ENCODE measurements at regions not wholly inside any gene's neighbourhood (a gene's known extent, or its start where the extent isn't known, plus 50 kb on each side); places are given as distances from the start of the nearest gene placed in this dataset.

GRCh38 chr7:126157391-126157790, 1095.3 kb downstream of the GRM8 start:
- Histone ChIP-seq H3K4me2 (ENCODE audit: low read length) (no peak overlapping the region), H3K4me3 (ENCODE audit: low read depth, low read length, poor library complexity, severe bottlenecking) (no peak overlapping the region), H3K36me3 (ENCODE audit: insufficient read depth, low read length) (no peaks in the 10 kb centered on the region), H3K9me3 (ENCODE audit: low read length) (no peaks in the 10 kb centered on the region), H2AFZ (ENCODE audit: low read length) (no peak overlapping the region), H3K9me2 (ENCODE audit: low read depth, low read length) (no peaks in the 10 kb centered on the region), H3K27ac (ENCODE audit: low read depth, low read length, poor library complexity, severe bottlenecking) (no peak overlapping the region), H4K20me1 (ENCODE audit: insufficient read depth, low read length) (no peaks in the 10 kb centered on the region), H3K27me3 (ENCODE audit: insufficient read depth, low read length) (no peaks in the 10 kb centered on the region), H3F3A (ENCODE audit: insufficient read depth, low read length) (no peaks in the 10 kb centered on the region), H3K79me2 (ENCODE audit: insufficient read depth, low read length) (no peaks in the 10 kb centered on the region), H3K9ac (ENCODE audit: low read length) (no peak overlapping the region), H3K4me1 (ENCODE audit: insufficient read depth, low read length, severe bottlenecking) (no peaks in the 10 kb centered on the region)
- TF ChIP-seq EZH2 (IDR thresholded peaks at IDR 0.05; ENCODE audit: borderline replicate concordance, low read length) (no peak), CTCF (IDR thresholded peaks at IDR 0.05; ENCODE audit: low read length) (no peak)

GRCh38 chr7:126150278-126150958, 1102.3 kb downstream of the GRM8 start:
- no peak overlapping the region for H2AFZ ChIP-seq (ENCODE audit: low read length)
- H3K4me3 ChIP-seq (ENCODE audit: low read depth, low read length, poor library complexity, severe bottlenecking) = no peak overlapping the region
- H3F3A ChIP-seq (ENCODE audit: insufficient read depth, low read length) = no peaks in the 10 kb centered on the region
- H4K20me1 ChIP-seq (ENCODE audit: insufficient read depth, low read length) = no peaks in the 10 kb centered on the region
- H3K79me2 ChIP-seq (ENCODE audit: insufficient read depth, low read length) = no peaks in the 10 kb centered on the region
- H3K9me3 ChIP-seq (ENCODE audit: low read length) = no peaks in the 10 kb centered on the region
- H3K27ac ChIP-seq (ENCODE audit: low read depth, low read length, poor library complexity, severe bottlenecking) = no peak overlapping the region
- H3K4me1 ChIP-seq (ENCODE audit: insufficient read depth, low read length, severe bottlenecking) = no peaks in the 10 kb centered on the region
- H3K27me3 ChIP-seq (ENCODE audit: insufficient read depth, low read length) = no peaks in the 10 kb centered on the region
- no peak overlapping the region for H3K4me2 ChIP-seq (ENCODE audit: low read length)
- no peak for TF ChIP-seq CTCF (IDR thresholded peaks at IDR 0.05; ENCODE audit: low read length)
- no peak for TF ChIP-seq EZH2 (IDR thresholded peaks at IDR 0.05; ENCODE audit: borderline replicate concordance, low read length)
- no peak overlapping the region for H3K9ac ChIP-seq (ENCODE audit: low read length)
- no peaks in the 10 kb centered on the region for H3K36me3 ChIP-seq (ENCODE audit: insufficient read depth, low read length)
- no peaks in the 10 kb centered on the region for H3K9me2 ChIP-seq (ENCODE audit: low read depth, low read length)

- Histone ChIP-seq H3K9ac (ENCODE audit: low read length) (no peak overlapping the region), H3K27me3 (ENCODE audit: insufficient read depth, low read length) (no peaks in the 10 kb centered on the region), H3K4me3 (ENCODE audit: low read depth, low read length, poor library complexity, severe bottlenecking) (no peak overlapping the region), H4K20me1 (ENCODE audit: insufficient read depth, low read length) (no peaks in the 10 kb centered on the region), H2AFZ (ENCODE audit: low read length) (no peak overlapping the region), H3K9me2 (ENCODE audit: low read depth, low read length) (no peaks in the 10 kb centered on the region; the same call in 1 of the 2 replicates), H3K9me3 (ENCODE audit: low read length) (no peaks in the 10 kb centered on the region), H3K36me3 (ENCODE audit: insufficient read depth, low read length) (no peaks in the 10 kb centered on the region), H3K27ac (ENCODE audit: low read depth, low read length, poor library complexity, severe bottlenecking) (no peak overlapping the region), H3K79me2 (ENCODE audit: insufficient read depth, low read length) (no peaks in the 10 kb centered on the region), H3K4me2 (ENCODE audit: low read length) (no peak overlapping the region), H3F3A (ENCODE audit: insufficient read depth, low read length) (no peaks in the 10 kb centered on the region; the same call in 1 of the 2 replicates), H3K4me1 (ENCODE audit: insufficient read depth, low read length, severe bottlenecking) (no peaks in the 10 kb centered on the region)
- TF ChIP-seq CTCF (IDR thresholded peaks at IDR 0.05; ENCODE audit: low read length) (no peak), EZH2 (IDR thresholded peaks at IDR 0.05; ENCODE audit: borderline replicate concordance, low read length) (no peak)
Measured at GRCh38 chr7:126140858-126141466, 1111.8 kb downstream of the GRM8 start.

All from OCI-LY1 (cell line).